Keratinocyte (primary cell): ENCODE measurements at regions not wholly inside any gene's neighbourhood (a gene's known extent, or its start where the extent isn't known, plus 50 kb on each side); places are given as distances from the start of the nearest gene placed in this dataset.

Experiments
- CTCF ChIP-seq, 3 experiments: IDR thresholded peaks in 1 of 3; conservative IDR thresholded peaks in 1 of 3; optimal IDR thresholded peaks in 1 of 3; 2 replicates in 2 of 3; 3 replicates in 1 of 3; pipeline versions ENCODE3 to v1.5.1; 2011; ENCODE audit warnings: low read length in 3 of 3, mild to moderate bottlenecking in 3 of 3, moderate library complexity in 2 of 3, control low read depth in 1 of 3, inconsistent platforms in 1 of 3; ENCODE audit not compliant: insufficient read depth in 2 of 3; ENCODE audit errors: extremely low read depth in 1 of 3
- EZH2 ChIP-seq: IDR thresholded peaks from one replicate; pipeline ENCODE4 v1.6.1; 2012; ENCODE audit warnings: inconsistent platforms, mild to moderate bottlenecking, low read length, moderate library complexity

- TF ChIP-seq EZH2 (no peak), CTCF (optimal IDR thresholded peaks at IDR 0.05 in 1 of 3, IDR thresholded peaks at IDR 0.05 in 1 of 3, conservative IDR thresholded peaks at IDR 0.05 in 1 of 3; ENCODE audit: extremely low read depth in 1 of 3, insufficient read depth in 2 of 3, low read length in 3 of 3) (no peak)
Observed at GRCh38 chr3:11907667-11908660, 61.3 kb upstream of the TAMM41 start.
